ENCODE measurements at regions not wholly inside any gene's neighbourhood (a gene's known extent, or its start where the extent isn't known, plus 50 kb on each side); places are given as distances from the start of the nearest gene placed in this dataset.
"Not testable (repeated sequence)": the region's sequence is repeated elsewhere in the genome, so short reads cannot be mapped to it uniquely, and the experiment has no call there.

DNA sequence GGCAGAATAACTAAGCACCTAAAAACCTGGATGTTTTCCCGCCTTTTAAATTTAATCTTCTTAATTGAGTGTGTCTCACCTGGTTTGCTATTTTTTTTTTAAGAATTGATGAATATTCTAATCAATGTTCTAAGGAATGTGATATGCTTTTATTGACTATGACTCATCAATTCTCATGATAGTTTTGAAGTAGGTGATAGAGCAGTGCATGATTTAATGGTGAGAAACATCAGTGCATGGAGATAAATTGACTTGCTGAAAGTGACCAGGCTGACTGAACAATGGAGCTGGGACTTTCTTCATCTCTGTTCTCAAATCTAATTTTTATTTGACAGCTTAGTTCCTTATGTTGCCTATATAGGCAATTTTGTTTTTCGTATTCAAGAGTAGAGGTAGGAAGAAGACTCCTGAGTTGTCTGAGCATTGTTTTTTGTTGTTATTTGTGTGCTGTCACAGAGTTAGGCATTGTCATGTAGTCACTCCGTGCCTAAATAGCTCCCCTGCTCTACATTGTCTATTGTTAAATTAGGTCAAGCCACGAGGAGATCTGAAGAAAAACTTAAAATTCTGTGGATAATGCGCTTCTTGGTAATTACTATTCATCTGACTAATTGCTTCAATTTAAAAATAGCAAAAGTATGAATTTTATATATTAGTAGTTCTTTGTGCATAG, 59.0 kb upstream of the NUTM2F start:
- 86 to 92% methylated on average over 5 of the region's 5 CpGs for WGBS, 2 donors
- H3K9me3 ChIP-seq; H3K27ac ChIP-seq; H3K27me3 ChIP-seq; H3K36me3 ChIP-seq; ATAC-seq; DNase-seq; H3K4me3 ChIP-seq; intact Hi-C loops (cut with DNase I): not testable (repeated sequence)
- H3K4me1 ChIP-seq = peaks cover 0 to 13% (median 3%) of the 10 kb centered on the region in 9 donors

DNA sequence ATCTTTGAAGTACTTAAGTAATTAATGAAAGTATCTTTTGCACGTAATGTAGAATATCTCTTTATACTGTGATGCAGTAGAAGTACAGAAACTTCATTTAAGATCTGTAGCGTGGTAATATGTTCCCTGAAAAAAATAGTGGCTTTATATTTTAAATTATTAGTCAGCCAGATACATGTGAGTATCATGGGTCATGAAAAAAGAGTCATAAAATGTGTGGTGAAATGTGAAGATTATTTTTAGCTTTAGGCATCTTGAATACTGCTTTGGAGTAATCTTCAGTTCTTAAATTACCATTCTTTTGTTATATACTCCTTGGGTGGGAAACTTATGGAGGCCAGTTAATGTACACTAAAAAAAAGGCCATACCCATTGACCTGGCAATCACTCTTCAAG, 59.6 kb upstream of the NUTM2F start:
- H3K4me1 ChIP-seq = peaks cover 0 to 13% (median 3%) of the 10 kb centered on the region in 9 donors
- H3K27ac ChIP-seq; H3K9me3 ChIP-seq; H3K27me3 ChIP-seq; DNase-seq; H3K36me3 ChIP-seq; ATAC-seq; H3K4me3 ChIP-seq; intact Hi-C loops (cut with DNase I): not testable (repeated sequence)
- WGBS, 2 donors = 95 to 96% methylated on average over 2 of the region's 2 CpGs

DNA sequence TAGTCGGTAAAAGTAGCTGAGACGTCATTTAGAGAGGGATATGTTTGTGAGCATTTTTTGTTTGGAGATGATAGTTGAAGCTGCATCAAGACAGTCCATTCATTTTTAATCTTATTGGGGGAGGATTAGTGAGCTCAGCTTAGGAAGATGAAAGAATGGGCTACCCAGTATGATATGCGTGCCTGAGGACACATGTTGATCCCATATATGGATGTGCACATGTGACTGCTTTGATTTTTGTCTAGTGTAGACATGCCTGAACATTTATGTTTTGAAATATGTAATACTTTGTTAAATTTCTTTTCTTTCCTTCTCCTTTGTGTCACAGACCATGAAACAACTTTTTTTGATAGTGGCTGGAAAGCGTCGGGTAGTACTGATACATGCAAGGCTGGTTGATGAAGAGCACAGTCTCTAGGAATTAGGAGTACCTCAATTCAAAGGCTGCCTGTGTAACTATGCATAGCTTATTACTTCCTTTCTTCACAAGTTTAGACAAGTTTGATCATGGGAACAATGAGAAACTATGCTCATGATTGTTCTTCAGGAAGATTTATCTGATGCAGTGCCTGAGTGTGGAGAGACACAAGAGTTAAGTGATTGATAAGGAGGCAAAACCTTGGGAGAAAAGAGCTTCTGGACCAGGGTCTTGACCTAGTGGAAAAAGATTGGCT, 62.1 kb upstream of the NUTM2F start:
- intact Hi-C loops (cut with DNase I); ATAC-seq; DNase-seq; H3K27ac ChIP-seq; H3K27me3 ChIP-seq; H3K36me3 ChIP-seq; H3K9me3 ChIP-seq; H3K4me3 ChIP-seq: not testable (repeated sequence)
- WGBS, 2 donors = 90 to 92% methylated on average over 3 to 4 of the region's 5 CpGs
- H3K4me1 ChIP-seq = peaks cover 0 to 13% (median 0%) of the 10 kb centered on the region in 9 donors

DNA sequence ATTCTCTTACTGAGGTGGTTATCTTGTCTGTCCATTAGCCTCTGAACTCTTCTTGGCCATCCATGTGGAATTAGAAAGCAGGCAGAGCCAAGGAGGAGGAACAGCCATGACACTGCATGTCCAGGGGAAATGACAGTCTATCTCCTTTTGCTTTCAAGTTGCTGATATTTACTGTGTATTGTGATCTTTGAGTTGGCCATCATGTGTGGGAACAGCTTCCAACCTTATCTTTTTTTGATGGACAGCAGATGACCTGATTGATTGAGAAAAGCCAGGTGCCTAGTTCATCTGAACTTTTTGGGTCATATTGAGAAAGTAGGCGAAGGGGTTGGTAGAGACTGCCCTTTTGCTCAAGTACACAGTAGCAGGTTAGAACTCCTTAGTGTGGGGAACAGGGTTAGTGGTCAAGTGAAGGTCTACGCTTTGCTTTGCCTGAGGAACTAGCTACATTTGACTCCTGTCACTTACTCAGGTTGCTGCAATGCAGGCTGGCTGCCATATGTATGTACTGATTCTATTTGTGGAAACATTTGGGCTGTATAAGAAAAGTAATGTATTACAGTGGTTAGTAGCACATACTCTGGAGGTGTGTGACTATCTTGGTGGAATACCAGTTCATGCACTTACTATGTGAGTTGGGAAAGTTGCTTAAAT, 64.7 kb upstream of the NUTM2F start:
- H3K4me3 ChIP-seq; DNase-seq; H3K27ac ChIP-seq; H3K27me3 ChIP-seq; H3K36me3 ChIP-seq; H3K4me1 ChIP-seq; intact Hi-C loops (cut with DNase I); H3K9me3 ChIP-seq: not testable (repeated sequence)
- WGBS, 2 donors = no CpG with 5 or more reads among the region's 2 CpGs
- ATAC-seq = peak in 3 of 8 donors; percentile 44 to 57 (median 53)

DNA sequence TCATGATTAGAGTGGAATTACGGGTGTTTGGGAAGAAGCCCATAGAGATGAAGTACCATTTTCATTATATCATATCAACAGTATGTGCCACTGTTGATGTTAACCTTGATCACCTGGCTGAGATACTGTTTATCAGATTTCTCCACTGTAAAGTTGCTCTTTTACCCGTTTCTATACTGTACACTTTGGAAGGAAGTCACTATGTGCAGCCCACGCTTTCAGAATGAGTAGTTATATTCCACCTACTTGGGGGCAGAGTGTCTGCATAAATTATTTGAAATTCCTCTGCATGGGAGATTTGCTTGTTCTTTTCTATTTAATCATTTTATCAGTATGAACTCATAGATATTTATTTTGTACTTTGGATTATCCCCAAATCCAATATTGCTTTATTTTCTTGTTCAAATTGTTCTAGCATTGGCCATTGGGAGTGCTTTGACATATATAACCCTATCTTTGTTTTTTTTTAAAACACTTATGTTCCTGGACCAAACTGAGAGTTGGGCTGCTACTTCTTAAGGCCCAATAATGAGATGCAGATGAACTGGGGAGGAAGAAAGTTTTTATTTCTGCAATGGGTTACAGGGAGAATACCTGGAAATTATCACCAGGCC, 69.4 kb upstream of the NUTM2F start:
- WGBS, 2 donors = 86 to 87% methylated on average over 3 of the region's 3 CpGs
- ATAC-seq; H3K9me3 ChIP-seq; H3K27ac ChIP-seq; intact Hi-C loops (cut with DNase I); H3K4me1 ChIP-seq; H3K27me3 ChIP-seq; H3K36me3 ChIP-seq; DNase-seq; H3K4me3 ChIP-seq: not testable (repeated sequence)

DNA sequence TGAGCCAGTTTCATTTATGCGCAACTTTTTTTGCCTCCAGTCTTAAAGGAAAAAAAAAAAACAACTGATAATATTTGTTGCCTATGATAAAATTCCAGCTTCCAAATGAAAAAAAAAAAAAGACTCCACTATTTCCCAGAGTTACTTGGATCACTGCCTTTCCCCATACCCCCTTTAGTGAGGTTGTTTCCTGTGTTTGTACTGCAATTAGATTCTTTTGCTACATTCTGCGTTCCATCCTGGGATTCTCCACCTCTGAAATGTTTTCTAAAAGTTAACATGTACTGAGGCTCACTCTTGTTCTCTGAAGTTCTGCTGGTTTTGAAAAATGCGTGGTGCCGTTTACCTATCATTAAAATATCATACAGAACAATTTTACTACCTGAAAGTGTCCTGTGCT, 72.0 kb upstream of the NUTM2F start:
- Histone ChIP-seq H3K4me1 (peaks cover 0 to 11% (median 4%) of the 10 kb centered on the region in 9 donors), H3K9me3 (peaks cover 0 to 14% (median 0%) of the 10 kb centered on the region in 11 donors)
- WGBS, 2 donors = 70 to 72% methylated on average over 4 of the region's 4 CpGs
- DNase-seq; H3K27ac ChIP-seq; H3K36me3 ChIP-seq; intact Hi-C loops (cut with DNase I); ATAC-seq; H3K4me3 ChIP-seq; H3K27me3 ChIP-seq: not testable (repeated sequence)

DNA sequence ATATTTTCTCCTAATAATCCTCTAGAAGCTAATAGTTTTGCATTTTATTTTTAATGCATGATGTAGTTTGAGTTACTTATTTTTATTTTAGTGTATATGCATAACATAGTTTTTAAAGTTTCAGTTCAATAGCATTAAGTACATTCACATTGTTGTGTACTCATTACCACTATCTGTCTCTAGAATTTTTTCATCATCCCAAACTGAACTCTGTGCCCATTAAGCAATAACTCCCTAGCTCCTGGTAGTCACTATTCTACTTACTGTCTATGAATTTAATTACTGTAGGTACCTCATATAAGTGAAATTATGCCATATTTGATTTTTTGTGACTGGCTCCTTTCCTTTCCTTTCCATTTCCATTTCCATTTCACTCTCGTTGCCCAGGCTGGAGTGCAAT, 74.4 kb upstream of the NUTM2F start:
- H3K27me3 ChIP-seq; H3K4me3 ChIP-seq; DNase-seq; intact Hi-C loops (cut with DNase I); H3K36me3 ChIP-seq; ATAC-seq: not testable (repeated sequence)
- peaks cover 0 to 11% (median 4%) of the 10 kb centered on the region in 9 donors for H3K4me1 ChIP-seq
- H3K27ac ChIP-seq = peak overlapping the region in 1 of 10 donors; percentile 4
- H3K9me3 ChIP-seq = peaks cover 0 to 34% (median 0%) of the 10 kb centered on the region in 11 donors
- 86 to 92% methylated on average over 1 of the region's 1 CpG for WGBS, 2 donors

DNA sequence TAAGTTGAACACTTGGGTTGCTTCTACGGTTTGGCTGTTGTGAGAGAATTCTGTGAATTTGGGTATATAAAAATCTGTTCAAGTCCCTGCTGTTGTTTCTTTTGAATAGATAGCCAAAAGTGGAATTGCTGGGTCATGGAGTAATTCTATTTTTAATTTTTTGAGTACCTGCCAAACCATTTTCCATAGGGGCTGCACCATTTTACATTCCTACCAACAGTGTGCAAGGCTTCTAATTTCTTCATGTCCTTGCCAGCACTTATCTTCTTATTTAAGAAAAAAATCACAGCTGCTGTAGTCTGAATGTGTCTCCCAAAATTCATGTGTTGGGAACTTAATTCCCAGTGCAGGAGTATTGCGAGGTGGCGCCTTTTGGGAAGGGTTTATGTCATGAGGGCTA, 75.1 kb upstream of the NUTM2F start:
- H3K4me3 ChIP-seq = not testable (repeated sequence)

DNA sequence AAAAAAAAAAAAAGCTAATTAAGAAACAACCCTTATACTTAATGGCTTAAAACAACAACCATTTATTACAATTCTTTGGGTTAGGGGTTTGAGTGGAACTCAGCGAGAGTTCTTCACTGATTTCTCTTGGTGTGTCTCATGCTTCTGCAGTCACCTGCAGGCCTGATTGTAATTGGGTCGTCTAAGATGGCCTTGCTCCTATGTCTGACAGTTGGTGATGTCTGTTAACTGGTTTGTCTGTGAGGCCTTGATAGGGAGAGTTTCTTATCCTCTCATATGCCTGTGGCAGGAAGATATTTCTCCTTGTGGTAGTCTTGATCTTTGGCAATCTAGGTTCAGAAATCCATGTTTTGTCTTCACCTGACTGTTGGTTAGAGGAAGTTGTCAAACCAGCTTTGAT, 85.2 kb upstream of the NUTM2F start:
- H3K4me3 ChIP-seq; H3K4me1 ChIP-seq; H3K27me3 ChIP-seq; H3K9me3 ChIP-seq; H3K27ac ChIP-seq; ATAC-seq; intact Hi-C loops (cut with DNase I); DNase-seq: not testable (repeated sequence)
- 63 to 72% methylated on average over 2 of the region's 2 CpGs for WGBS, 2 donors
- peaks cover 0 to 21% (median 0%) of the 10 kb centered on the region in 9 donors for H3K36me3 ChIP-seq

More for the DNA sequence above, 75.1 kb upstream of the NUTM2F start:
- Histone ChIP-seq H3K4me1 (peaks cover 0 to 11% (median 4%) of the 10 kb centered on the region in 9 donors), H3K27ac (peak overlapping the region in 8 of 10 donors; percentile 16 to 45 (median 30)), H3K9me3 (peaks cover 0 to 40% (median 0%) of the 10 kb centered on the region in 11 donors)
- intact Hi-C loops (cut with DNase I); DNase-seq; H3K36me3 ChIP-seq; H3K27me3 ChIP-seq: not testable (repeated sequence)
- peak; percentile 25 to 75 (median 46) for ATAC-seq
- WGBS, 2 donors = 58% methylated on average over 3 of the region's 3 CpGs

DNA sequence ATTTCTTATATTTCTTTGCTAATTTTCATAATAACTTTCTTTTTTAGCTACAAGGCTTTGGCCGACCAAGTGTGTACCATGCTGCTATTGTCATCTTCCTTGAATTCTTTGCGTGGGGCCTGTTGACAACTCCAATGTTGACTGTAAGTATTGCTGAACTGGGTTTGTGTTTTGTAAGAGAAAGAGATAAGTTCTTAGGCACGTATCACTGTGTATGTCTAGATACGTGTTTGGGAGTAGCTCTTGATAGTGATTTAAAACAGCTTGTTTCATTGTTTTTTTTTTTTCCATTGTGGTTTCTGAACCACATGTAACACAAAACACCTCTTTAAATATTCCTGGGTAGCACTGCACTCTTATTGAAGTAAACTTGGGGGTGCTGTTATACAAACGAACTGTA, 86.7 kb upstream of the NUTM2F start:
- H3K4me1 ChIP-seq; H3K27ac ChIP-seq; H3K4me3 ChIP-seq; H3K27me3 ChIP-seq; intact Hi-C loops (cut with DNase I); DNase-seq; H3K9me3 ChIP-seq; ATAC-seq: not testable (repeated sequence)
- H3K36me3 ChIP-seq = peaks cover 0 to 25% (median 0%) of the 10 kb centered on the region in 9 donors
- WGBS, 2 donors = 85 to 93% methylated on average over 5 of the region's 5 CpGs

DNA sequence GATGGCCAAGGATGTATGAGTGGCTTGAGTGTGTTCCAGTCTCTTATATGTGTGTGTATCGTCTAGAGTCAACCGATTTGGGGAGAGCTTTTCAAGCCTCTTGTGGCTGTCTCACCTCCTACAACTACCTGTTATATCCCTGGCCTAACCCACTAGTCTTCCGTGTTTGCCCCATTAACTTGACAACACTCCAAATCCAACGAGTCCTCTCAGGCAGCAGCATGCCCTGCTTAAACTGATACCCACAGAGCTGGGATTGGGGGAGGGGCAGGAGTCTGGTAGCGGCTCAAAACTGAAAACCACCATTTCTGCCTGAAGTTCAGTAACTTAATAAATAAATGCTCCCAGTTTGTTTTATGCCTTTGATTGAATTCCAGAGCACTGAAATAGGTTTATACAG, 91.7 kb upstream of the NUTM2F start:
- H3K36me3 ChIP-seq = peaks cover 0 to 25% (median 0%) of the 10 kb centered on the region in 9 donors
- ATAC-seq; H3K4me3 ChIP-seq; DNase-seq; H3K4me1 ChIP-seq; intact Hi-C loops (cut with DNase I); H3K27me3 ChIP-seq; H3K9me3 ChIP-seq; H3K27ac ChIP-seq: not testable (repeated sequence)
- WGBS, 2 donors = 49 to 58% methylated on average over 5 of the region's 5 CpGs

All from heart right ventricle (tissue), 16 donors.